ENCODE measurements at regions not wholly inside any gene's neighbourhood (a gene's known extent, or its start where the extent isn't known, plus 50 kb on each side); places are given as distances from the start of the nearest gene placed in this dataset.

DNA sequence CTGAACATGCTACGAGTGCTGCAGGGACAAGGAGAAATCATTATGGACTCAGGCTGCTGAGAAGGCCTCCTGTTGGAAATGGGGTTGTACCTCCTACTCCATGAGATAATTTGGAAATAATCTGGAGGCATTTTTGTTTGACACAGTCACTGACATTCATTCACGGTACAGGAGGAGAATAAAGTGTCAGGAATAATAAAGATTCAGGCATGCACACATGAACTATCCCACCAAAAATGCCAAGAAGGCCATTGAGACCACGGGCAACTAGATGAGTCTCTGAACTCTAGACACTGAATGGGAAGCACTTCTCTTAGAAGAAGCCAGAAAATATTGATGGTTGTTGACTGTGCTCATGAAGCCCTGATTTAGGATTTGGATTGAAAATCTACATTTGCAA is 220.9 kb upstream of the HABP2 start:
- DNase-seq = no peak

DNA sequence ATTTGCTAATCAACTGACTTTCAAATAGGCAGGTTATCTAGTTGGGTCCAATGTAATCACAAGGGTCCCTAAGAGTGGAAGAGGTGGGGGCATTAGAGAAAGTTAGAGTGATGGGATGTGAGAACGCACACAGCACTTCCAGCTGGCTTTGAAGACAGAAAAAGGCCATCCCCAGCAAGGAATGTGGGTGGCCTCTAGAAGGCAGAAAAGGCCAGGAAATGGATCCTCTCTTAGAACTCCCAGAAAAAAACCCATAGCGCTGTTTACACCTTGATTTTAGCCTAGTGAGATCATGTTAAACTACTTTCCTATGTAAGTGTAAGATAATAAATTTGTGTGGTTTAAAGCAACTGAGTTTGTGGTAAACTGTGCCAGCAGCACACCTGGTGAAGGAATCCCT is 219.5 kb upstream of the HABP2 start:
- DNase-seq = no peak

DNA sequence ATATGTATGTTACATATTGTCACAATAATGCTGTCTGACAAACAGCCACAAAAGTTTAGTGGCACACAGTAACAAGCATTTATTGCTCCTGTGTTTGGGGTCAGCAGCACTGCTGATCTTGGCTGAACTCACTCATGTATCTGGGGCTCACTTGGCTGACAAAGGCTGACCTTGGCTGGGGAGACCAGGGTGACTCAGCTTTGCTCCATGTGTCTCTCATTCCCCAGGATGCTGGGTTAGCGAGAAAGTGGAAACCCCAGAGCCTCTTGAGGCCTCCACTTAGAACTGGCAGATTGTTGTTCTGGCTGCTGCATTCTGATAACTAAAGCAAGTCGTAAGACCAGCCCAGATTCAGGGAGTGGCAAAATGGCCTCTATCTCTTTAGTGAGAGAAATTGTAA is 217.3 kb upstream of the HABP2 start:
- DNase-seq = no peak

DNA sequence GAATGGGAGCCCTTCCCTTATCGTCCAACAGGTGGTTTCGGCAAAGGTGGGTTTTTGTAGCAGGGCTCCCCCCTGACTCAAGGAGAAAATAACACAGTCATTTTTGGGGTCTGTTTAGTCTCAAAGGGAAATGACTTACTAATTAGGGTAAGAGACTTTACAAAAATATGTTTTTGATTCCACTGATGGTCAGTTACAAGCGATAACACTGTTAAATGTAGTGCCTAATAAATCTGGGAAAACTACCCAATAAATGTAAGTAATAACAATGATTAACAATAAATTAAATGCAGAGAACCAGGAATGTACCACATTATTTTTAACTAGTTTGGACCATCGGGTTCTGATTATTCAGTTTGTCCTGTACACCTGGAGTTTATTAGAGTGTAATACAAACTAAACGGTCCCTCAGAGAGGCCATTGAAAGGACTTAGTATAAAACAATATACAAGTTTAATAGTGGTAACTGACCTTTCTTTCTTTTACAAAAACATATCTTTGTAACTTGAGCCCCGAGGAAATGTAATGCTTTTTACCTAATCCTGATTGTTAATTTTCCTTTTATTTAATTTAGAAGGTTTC is 216.2 kb upstream of the HABP2 start:
- DNase-seq = no peak

DNA sequence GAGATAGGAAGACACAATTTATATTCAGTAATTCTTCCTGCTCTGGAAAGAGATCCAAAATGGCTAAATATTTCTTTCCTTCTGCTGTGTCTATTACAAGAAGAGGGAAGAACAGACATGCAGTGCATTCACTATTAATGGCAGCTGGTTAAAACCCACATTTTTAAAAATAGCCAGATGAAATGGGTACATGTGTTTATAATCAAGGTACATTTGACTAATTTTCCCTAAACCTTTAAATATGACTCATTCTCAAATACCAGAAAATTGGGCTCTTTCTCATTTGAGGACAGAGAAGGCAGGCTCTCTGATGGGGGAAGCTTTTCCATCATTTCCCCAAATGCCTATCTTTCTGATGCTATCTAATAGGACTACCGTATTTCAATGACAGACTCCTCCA is 215.7 kb upstream of the HABP2 start:
- no peak for DNase-seq

DNA sequence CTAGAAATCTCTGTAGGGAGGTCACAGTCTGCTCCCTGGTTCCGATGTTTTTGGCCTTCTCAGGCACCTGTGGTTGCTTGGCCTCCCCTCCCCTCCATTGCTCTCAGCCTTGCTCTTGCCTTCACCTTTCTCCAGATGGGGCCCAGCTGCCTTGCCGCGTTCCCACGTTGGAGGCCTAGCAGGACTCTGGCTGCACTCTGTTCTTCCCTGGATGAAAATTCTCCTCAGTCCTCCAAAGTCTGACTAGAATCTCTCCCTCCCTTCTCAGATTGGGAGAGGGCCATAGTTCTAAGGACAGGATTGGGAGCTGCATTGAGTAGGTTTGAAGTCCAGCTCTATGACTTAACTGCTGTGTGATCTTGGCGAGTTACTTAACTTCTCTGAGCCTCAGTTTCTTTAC is 213.7 kb upstream of the HABP2 start:
- DNase-seq = no peak

DNA sequence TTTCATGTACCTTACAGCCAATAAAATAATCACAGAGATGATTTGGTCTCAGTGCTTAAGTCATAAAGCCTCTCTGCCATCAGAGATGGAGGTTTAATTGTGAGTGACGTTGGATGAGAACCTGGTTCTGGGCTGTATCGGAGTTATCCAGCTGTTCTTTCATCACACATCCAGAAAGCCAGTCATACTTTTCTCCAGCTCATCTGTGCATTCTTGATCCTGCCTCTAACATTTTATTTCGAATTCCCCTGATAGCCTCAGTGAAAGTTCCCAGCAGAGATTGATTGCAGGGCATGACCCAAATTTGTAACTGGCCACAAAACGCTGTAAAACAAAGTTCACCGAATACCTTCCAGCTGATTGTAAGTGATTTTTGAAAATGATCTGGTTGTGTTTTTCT is 212.6 kb upstream of the HABP2 start:
- no peak for DNase-seq

DNA sequence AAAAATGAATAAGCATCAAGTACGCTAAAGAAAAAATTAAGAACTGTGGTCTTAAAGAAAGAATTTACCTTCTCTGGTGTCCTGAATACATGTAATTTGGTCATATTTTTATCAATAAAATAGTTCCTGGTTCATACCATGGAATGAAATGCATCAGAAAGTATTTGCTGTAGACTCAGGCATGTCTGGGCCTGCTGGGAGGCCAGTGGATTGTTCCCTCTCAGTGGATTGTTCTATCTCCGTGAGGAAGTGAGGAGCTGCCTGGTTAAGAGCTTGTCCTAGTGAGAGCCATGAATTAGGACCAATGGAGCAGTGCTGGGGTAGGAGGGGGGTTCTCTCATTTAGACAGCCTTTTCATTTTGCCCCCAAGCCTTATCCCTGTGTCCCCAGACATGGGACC is 211.7 kb upstream of the HABP2 start:
- no peak for DNase-seq

DNA sequence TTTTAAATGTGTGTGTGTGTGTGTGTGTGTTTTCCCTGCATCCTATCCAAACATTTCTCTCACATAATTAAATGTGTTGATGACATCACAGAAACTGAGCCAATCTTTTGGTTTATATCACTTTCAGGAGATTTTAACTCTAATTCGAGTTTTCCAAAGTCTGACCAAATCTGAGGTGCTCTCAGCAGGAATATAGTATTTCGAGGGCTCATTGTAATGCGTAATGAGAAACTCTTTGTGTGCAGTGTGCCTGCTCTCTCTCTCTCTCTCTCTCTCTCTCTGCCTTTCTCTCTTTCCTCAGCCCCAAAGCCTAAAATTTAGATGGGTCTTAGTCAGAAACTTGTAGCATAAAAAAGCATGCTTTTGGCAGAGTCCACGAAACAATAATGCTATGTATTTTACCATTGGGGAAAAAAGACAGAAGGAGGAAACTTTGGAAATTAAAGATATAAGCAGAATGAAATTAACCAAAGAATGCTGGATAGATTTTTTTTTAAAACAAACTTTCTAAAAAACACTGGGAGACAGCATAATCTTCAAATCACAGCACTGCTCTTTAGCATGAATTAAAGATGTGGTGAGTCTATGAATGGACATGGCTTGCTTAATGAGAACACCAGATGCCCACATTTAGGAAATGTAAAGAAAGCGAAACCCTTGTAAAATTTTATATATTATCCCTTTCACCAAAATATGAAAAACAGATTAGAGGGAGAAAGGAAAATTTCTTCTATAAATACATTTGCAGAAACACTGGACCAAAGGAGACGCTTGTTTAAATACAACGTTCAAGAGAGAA is 206.8 kb upstream of the HABP2 start:
- DNase-seq = no peak

DNA sequence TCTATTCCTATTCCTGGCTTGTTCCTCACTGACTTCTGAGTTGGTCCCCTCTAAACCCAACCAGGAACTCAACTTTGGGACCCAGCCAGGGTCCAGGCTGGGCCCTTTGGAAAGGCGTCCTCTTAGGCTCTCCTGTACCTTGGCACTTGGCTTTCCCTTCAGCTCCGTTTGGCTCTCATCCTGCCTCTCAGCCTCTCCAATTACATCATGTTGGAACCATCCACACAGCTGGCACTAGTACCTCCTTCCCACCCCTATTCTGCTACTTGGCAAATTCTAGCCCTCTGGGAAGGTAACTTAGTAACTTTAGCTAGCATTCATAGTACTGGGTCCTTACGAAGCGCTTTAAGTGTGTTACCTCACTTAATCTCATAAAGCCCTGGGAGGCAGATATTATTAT is 205.3 kb upstream of the HABP2 start:
- no peak for DNase-seq

DNA sequence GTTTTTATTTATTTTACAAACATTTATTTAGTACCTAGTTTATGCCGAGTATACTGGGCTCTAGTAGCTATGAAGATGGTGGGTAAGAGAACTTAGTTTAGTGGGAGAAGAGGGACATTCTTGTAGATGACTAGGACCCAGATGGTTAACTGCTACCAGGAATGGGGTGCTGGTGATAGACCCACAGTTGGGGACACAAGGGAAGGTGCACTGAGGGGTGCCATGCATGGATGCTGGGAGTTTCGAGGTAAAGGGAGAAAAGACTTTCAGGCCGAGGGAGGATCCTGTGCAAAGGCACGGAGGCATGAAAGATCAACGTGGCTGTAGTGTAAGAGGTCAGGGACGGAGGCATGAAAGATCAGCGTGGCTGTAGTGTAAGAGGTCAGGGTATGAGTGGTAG is 204.2 kb upstream of the HABP2 start:
- no peak for DNase-seq

DNA sequence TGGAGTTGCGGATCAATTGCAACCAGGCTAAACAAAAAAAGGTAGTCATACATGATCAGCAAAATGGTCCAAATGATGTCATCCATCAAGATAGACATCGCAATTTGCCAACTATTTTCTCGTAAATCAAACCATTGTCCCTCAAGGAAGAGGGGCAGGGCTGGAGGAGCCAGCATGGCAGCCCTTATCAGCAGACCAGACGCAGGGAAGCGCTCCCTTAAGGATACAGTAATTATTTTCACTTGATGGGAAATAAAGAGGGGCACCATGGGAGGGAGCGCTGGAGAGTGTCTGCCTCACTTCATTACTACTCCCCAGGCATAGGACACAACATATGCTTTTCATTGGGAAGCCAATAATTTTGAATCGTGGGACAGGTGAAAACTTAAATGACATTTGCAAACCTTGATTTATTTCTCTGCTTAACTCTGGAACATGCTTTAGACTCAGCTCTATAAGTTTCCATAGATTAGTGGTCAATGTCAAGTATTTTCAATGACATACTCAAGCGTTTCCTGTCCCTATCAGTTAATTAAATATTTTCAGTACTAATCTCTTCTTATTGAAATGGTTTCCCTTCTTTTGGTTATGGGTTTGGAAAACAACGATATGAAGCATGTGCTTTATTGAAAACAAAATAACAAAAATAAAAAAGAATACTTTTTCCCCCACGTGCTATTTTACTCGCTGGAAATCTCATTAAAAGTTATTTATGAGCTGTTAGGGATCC is 202.4 kb upstream of the HABP2 start:
- DNase-seq = no peak

DNA sequence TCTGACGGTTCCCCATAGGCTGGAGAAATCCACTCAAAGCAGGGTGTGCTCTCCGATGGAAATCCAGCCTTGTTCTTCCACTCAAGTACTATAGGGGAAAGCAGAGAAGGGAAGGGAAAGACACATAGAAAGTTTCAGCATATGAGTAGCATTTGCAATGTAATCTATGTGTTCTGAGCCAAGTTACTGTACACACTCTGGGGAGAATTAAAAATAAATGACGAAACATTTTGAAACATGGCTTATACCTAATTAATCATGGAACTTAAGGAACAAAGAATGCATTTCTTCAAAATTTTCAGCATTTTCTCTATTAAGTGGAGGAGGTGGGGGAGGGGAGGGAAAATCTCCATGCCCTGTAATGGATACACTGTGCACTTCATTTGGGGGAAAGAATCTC is 198.1 kb upstream of the HABP2 start:
- no peak for DNase-seq

DNA sequence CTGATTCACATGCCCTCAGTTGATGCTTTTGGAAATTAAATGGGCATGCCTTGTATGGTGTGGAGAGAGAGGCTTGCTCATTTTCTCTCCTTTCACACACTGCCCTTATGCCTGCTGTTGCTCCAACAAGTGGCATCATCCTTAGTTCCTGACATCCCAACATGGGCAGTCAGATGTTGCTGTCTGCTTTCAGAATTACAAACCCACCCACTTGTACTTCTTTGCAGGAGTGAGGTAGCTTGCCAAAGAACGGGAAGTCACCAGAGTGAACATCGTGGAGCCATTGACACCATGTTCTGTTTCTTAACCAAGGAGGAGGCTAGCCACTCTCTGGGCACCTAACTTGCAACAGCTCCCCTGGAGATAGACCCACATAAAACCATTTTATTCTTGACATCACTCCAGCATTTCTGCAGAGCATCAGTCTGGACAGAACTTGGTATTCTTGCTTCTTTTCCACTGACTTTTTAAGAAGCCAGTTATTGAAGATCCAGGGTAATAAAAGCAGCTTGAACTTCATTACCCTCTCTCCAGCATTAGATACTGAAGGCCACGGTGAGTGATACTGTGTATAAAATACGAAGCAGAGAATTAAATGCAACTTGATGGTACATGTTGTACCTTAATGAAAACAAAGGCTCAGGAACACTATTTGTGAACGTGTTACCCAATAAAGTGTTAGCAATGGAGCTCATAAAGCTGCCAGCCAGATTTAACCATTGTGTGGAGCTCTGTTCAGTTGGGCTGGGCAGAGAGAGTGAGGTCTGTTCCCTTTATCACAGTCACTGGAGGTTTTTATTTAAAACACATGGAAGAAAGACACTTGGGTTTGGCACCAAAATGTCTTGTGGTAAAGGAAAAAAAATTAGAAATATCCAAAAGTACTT is 195.8 kb upstream of the HABP2 start:
- DNase-seq = no peak

DNA sequence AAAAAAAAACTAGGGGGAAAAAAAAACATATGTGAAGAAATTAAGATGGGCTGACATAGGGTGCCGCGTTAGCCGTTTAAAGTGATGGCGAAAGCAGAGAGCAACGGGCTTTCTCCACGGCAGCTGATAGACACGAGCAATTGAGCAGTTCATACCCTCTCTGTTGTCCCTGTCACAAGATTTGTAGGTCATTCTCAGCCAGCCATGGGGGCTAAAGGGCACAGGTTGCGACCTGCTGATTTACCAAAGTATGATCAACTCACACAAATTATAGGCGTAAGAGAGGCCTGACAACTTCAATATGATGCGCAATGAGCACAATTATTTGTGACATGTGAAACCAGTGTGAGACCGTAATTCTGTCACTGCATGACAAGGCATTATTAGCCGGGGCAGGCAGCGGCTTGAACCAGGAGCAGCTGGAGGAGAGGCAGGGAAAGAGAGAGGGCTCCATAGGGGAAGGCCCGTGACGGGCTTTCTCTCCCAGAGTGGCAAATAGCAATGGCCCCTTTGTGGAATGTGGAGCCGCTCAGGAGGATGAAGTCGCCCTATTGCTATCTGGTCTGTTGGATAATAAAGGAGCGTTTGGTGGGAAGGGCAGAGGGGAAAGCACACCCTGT is 195.1 kb upstream of the HABP2 start:
- DNase-seq = no peak

DNA sequence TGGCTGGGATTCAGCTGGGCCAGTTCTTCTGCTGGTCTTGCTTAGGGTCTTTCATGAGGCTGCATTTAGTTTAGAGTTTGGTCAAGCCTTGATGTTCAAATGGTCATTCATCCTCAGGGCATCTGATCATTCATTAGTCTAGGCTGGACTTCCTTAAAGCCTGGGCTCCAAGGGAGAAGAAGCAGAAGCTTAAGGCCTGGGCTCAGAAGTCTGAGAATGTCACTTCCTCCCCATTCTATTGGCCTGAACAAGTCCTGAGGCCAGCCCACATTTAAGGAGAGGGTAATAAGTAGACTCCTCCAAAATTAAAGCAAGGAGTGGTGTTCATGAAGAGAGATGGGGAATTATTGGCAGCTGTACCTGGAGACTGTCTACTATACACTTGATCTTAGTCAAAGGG is 193.2 kb upstream of the HABP2 start:
- DNase-seq = no peak

DNA sequence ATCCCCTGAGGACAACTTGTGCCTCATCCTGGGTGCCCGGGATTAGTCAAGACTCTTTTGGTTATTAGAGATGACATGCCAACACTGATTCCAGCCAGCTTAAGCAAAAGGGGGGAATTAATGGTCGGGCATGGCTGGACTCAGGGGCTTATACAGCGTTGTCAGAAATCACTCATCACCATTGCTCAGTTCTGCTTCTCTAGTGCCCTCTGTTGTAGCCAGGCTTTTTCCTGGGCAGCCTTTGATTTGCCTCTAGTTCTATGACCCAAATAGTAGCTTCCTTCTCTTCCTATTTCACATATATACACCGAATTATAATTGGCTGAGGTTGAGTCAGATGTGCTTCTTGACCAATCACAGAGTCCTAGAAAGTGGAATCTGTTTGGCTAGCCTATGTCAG is 192.0 kb upstream of the HABP2 start:
- DNase-seq = no peak

DNA sequence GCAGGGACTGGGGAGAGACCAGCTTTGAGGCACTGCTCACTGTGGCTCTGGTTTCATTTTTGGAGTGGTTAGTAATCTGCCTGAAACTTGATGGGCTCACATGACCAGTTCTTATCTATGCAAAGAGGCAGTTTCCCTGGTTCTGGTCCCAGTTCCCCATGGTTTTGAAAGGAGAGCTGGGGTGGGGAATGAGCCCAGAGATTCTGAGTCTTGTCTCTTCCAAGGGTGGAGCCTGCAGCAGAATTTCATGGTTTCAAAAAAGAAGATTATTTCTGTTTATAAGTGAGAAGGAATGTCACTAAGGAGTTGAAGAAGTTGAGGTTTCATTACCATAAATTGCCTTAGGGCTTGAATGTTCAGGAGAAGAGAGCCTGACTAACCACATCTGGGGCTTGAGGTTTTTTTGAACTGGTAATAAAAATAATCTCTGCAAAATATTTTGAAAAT is 190.2 kb upstream of the HABP2 start:
- DNase-seq = no peak

DNA sequence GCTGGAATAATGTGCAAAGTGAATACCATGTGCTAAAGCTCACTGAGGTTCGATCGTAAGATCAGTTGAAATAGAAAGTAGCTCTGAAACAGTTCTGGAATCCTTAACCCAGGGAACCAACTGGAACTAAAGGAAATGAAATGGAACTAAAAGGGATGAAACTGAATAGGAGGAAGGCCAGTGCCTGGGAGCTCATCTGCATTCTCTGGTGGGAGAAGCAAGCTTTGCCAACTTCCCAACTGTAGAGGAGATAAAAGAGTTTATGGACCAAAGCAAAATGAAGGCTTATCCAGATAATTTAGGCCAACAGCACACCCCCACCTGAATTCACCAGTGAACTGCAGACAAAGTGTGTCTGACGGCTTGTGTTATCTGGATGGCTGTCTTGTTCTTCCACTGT is 188.6 kb upstream of the HABP2 start:
- DNase-seq = no peak

DNA sequence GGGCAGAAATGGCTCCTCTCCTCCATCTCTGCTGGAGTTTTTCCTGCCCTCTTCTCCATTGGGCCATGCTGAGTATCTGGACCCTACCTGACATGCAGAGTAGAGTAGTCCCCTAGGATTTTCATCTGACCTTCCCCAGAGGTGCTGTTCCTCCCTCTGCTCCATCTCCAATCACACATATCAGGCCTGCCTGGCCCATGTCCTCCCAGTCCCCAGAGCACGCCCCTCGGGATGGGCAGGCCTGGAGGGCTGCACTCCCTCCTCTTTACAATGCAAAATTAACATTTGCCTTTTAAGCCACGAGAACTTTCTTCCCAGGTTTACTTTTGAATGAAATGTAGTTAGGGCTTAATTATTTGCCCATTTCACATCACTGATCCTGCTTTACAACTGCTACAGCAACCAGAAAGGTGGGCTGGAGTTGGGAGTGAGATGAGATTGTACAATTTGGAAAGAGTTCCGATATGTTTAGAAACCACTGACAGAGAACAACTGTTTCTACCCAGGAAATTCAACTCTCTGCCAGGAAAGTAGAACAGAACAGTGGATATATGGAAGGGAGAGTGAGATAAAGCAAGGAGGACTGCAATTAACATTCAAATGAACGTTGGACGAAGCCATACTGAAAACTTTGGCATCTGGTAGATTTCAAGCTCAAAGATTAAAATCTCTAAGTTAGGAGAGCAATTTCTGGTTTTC is 184.0 kb upstream of the HABP2 start:
- DNase-seq = no peak

DNA sequence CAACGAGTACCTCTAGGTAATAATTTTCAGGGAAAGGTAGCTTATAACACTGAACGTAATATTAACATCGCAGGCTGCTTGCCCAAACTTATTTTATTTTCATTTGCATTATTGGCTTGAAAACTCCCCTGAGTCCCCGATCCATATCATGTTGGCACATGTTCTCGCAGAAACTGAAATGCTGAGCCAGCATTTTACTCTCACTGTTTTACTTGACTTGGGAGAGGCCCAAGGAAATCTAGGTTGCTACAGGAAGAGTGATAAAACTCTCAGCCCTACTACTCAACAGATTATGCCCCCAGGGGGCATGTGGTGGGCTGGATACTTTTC is 183.5 kb upstream of the HABP2 start:
- DNase-seq = no peak

DNA sequence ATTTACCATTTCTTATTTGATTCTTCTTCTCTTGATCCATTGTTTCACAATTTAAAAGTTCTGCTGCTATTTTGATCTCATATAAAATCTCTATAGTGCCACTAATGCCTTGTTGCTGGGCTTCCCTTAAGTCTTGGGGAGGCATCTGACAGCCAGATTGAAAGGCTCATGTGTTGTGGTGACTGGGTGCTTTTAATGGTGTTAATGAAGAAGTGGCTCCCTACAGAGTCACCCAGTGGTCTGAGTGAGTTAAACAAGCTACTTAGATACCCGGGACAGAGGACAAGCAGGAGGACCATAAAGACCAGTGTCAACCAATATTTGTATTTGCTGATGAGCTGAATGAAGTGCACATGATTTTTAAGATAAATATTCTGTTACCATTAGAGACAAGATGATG is 176.4 kb upstream of the HABP2 start:
- DNase-seq = no peak
